ENCODE measurements at regions not wholly inside any gene's neighbourhood (a gene's known extent, or its start where the extent isn't known, plus 50 kb on each side); places are given as distances from the start of the nearest gene placed in this dataset.

GRCh38 chr14:105901226-105901625 is 374.8 kb downstream of the TMEM121 start:
- TF ChIP-seq, protein P1, sequence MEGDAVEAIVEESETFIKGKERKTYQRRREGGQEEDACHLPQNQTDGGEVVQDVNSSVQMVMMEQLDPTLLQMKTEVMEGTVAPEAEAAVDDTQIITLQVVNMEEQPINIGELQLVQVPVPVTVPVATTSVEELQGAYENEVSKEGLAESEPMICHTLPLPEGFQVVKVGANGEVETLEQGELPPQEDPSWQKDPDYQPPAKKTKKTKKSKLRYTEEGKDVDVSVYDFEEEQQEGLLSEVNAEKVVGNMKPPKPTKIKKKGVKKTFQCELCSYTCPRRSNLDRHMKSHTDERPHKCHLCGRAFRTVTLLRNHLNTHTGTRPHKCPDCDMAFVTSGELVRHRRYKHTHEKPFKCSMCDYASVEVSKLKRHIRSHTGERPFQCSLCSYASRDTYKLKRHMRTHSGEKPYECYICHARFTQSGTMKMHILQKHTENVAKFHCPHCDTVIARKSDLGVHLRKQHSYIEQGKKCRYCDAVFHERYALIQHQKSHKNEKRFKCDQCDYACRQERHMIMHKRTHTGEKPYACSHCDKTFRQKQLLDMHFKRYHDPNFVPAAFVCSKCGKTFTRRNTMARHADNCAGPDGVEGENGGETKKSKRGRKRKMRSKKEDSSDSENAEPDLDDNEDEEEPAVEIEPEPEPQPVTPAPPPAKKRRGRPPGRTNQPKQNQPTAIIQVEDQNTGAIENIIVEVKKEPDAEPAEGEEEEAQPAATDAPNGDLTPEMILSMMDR (IDR thresholded peaks at IDR 0.05; ENCODE audit: insufficient read depth, low read depth, low read length) = no peak
- TF ChIP-seq EZH2 (IDR thresholded peaks at IDR 0.05; ENCODE audit: insufficient read depth, low read length) = no peak
